ENCODE measurements at regions not wholly inside any gene's neighbourhood (a gene's known extent, or its start where the extent isn't known, plus 50 kb on each side); places are given as distances from the start of the nearest gene placed in this dataset.

GRCh38 chr5:100188778-100189177 is 346.4 kb upstream of the FAM174A start:
- TF ChIP-seq CTCF (IDR thresholded peaks at IDR 0.05; ENCODE audit: low read depth, low read length, poor library complexity, severe bottlenecking) = no peak
- TF ChIP-seq EZH2phosphoT487 (IDR thresholded peaks at IDR 0.05; ENCODE audit: borderline replicate concordance, low read length) = no peak
